HuH-7 (cell line): ENCODE measurements at regions not wholly inside any gene's neighbourhood (a gene's known extent, or its start where the extent isn't known, plus 50 kb on each side); places are given as distances from the start of the nearest gene placed in this dataset.
A peak's percentile ranks its signal among the peaks of the same experiment; 100 is the strongest.

ENCODE experiments used
- DNase-seq: peaks from one replicate; pipeline ENCODE4 v3.0.0; 2011; ENCODE audit warnings: low spot score

DNA sequence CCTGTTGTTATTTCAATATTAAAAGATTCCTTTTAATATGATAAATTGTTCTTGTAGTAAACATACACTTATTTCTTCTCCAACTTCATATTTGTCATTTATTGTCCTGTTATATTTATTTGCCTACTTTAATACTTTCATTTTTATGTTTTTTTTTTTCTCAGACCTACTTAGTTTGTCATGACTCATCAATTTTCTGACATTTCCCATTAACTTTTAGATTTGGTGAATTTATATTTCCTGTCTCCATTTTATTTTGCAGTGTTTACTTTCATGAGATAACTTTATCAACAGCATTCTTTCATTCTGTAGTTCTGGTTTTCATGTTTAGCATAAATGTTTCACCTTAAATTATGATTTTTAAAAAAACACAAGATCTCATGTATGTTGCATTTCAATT lies 788.7 kb downstream of the EFNA5 start:
- no peak for DNase-seq

DNA sequence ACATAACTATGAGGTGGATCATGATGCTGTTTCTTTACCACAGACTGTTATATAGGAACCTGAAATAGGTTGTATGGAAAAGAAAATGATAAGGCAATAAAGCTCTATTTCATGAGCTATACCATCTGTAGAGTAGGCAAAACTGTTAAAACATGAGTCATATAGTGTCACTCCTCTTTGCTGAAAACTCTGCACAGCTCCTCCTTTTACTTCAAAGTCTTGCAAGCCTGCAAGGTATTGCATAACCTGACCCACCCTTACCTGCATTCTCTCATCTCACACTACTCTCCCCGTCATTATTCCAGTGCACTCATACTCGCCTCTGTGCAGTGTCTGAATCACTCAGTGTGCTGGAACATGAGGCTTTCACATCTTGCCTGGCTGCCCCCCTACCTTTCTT lies 790.1 kb downstream of the EFNA5 start:
- DNase-seq: no peak

DNA sequence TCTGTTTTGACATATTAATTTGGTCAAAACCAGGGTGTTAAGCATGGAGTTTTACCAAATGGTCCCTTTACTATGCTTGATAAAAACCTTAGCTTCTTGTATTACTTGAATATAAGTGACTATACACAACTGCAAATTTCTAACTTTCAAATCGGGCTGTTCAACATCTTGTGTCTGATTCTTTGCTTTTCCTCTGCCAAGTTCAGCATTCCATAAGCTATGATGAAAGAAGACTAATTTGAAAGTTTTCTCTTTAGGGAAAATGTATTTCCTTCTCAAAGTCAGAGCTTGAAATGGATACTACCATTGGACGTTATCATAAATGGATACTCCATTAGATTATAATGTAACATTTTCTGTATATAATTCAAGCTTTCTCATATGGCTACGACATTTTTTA lies 792.9 kb downstream of the EFNA5 start:
- DNase-seq: no peak

DNA sequence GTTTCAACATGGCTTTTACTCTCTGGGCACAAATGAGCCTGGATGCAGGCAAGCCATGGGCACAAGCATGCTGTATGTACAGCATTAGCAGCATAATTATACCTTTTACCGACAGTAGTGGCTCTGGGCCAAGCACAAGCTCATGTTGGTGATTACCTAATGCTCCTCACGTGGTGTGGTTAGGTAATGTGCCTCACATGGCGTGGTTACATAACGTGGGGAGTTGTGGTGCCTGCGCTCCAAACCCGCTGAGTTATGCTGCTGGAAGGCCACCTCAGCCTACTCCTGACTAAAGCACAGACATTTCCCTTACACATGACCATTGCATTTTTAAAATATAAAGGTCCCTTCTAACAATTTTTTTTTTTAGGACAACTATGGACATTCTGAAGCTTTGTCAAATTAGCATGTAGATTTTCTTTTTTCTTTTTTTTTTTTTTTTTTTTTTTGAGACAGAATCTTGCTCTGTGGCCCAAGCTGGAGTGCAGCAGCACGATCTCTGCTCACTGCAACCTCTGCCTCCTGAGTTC lies 794.0 kb downstream of the EFNA5 start:
- DNase-seq: no peak

DNA sequence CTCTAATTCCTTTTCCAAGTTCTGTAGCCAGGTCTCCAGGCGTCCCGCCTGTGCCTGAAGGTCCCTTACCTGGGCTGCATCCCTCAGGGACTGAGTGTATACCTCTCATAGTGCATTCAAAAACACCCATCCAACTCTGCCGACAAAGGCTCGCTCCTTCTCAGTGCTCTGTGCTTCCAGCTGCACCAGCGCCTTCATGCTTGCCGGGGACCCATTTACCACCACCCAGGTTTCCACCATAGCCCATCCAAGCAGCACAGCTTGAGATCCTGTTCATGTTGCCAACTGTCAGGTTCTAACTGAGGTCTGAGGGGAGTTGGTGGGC lies 794.5 kb downstream of the EFNA5 start:
- no peak for DNase-seq

DNA sequence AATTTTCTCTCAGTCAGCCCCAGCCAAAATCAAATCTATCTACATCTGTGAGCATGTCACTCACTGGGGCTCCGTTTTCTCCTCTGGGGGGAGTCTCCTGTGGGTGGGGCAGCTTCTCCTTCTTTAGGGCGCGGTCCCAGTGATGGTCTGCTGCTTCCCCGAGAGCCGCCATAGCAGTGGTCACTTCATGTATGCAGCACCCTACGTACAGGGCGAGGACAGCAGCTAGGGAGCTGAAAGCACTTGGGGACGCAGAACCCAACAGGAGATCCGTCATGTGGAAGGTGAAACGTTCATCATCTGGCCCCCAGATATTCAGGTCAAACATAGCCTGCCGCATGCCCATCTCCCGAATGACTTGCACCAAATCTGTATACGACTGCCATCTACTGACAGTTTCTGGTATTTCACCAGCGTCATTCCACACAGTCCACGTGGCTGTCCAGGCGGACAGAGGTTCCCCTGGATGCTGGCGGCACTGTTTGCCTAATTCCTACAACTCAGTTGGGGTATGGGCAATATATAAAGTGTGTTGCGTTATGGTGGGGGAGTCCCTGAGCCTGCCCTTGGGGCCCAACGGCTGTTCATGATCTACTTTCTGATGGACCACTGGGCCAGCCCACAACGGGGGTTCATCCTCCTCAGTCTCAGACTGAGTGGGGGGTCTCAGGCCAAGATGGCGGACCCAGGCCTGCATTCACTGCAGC lies 795.0 kb downstream of the EFNA5 start:
- DNase-seq: peak; percentile 12

DNA sequence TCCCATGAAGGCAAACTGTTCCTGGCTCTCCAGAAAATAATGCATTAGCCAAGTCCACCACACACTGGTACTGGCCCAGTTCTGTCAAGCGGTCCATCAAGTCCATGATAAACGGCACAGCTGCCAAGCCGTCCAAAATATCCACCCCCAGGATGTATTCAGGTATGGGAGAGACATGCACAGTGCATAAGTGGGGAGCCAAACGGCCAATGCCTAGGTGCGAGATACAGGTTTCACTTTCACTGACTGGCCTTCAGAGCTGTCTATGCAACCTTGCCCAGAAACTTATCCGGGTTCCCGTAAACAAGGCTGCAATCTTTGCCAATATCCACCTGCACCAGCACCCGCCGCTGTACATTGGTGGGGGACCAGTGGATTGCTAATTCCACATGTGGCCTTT lies 795.8 kb downstream of the EFNA5 start:
- no peak for DNase-seq

DNA sequence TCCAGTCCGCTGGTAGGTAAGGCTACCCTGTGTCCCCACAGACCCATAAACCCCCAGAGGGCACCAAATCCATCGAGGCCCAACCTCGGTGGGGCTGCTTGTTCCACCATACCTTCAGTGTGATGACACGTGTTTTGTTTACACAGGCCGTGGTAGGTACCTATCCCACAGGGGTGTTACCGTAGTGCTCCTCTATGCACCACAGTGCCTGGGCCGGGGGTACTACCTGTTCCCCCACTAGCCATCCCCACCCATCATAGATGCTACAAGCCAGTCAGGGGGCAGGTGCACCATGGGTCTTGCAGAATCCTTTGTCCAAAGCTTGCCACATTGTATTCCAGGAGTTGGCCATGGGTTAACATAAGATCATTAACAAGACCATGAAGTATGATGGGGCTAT lies 796.2 kb downstream of the EFNA5 start:
- DNase-seq: no peak

DNA sequence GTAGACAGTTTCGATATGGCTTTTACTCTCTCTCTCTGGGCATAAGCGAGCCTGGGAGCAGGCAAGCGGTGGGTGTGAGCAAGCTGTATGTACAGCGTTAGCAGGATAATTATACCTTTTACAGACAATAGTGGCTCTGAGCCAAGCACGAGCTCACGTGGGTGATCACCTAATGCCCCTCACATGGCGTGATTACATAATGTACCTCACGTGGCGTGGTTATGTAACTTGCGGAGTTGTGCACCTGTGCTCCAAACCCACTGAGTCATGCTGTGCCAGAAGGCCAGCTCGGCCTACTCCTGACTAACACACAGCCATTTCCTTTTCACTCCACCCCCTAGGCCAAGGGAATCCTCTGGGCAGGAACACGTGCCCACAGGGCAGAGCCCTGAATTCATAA lies 797.2 kb downstream of the EFNA5 start:
- DNase-seq: no peak

DNA sequence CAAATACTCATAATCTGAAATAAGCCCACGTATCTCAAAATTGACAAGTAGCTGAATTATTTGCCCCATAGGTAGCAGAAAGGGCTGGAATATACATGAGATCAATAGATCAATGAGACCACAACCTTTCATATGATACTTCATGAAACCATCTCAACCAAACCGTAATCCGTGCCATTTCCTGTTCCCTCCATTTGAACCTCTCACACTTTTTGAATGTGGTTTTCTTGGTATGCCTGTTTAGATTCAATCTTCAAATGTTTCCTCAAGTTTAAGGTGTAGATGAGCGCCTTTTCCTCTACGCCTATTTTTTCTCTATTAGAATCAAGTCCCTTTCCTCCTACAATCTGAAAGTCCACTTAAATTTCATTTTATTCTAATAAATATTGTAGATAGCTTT lies 805.5 kb downstream of the EFNA5 start:
- DNase-seq: no peak

DNA sequence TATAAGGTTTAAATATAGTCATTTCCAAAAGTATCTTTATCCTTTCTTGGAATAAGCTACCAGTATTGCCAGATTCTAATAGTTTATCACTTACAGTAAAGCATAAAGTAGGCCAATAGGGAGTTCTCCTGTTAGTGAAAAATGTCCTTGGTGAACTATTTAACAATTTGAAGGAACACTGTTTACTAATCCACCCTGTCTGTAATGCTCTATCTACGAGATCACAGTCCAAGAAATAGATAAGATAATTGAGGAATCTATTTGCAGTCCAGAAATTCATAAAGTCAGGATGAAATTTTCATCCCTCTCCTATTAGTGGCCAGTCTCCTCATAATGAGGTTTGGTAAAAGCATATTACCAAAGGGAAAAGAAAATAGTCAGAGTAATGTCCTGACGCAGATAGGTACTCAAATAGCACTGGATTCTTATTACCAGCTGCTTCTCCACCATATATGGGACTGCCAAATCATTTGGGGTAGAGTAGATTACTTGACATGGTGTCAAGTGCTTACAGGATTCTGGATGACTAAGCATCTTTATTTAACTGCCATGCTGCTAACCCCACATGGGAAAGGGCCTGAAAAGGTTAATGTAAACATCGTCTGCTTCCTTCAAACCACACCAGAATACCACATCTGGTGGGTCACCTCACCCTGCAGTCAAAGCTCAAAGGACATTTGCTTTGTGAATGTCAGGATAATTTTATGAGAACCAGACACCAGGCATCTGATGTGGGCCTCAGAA lies 808.1 kb downstream of the EFNA5 start:
- no peak for DNase-seq

DNA sequence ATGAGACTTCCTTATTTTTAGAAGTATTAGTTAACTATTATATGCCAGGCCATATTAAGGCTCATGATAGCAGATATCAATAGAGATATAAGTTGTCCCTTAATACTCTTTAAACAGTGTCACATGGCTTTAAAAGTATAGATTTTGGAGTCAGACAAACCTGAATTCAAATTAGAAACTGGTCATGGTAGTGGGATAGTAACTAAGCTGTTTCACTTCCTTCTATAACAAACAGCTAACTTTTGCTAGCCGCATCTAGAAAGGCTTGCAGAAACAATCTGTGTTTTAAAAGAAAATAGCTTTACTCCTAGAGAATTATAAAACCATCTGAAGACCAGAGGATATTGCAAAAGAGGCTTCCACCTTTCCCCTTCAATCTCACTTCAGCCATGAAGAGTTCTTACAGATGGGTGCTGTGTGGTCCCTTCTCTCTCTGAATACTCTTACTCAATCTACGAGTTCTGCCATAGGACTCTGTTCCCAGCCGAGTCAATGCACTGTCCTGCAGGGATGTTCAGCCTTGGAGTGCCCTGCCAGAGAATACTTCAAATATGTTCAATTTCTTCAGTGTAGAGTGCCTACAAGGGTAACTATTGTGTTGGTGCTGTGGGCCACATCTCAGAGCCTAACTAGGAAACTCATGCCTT lies 810.2 kb downstream of the EFNA5 start:
- DNase-seq: no peak

DNA sequence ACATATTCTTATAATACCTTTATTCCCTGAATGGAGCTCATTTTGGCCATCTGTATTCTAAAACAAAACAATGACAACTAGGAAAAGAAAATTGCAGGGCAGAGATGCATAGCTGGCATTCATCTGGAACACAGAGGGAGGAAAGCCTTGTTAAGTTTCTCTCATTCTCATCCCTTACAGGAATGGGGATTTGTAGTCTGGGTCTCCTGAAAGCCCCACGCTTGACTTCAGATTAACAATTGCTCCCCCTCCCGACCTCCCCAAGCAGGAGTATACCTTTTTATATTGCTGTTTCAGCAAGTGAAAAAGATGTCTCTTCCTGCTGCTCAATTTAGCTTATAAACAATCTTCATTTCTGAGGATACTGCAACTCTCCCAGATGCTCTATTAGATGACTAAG lies 812.1 kb downstream of the EFNA5 start:
- DNase-seq: no peak

DNA sequence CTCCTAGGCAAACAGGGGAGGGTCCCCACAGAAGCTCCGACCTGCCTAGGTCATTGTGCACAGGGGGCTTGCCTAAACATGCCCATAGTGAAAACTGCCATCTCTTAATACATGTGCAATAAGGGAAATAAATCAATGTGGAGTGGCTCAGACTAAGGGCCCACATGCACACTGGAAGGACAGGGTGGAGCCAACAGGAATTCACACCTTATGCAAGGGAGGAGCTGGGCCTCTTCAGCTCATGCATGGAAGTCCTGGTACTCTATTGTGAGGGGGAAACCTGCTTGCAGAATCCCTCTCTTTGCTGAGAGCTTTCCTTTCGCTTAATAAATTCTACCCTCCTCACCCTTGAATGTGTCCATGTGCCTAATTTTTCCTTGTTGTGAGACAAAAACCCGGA lies 815.8 kb downstream of the EFNA5 start:
- DNase-seq: no peak

DNA sequence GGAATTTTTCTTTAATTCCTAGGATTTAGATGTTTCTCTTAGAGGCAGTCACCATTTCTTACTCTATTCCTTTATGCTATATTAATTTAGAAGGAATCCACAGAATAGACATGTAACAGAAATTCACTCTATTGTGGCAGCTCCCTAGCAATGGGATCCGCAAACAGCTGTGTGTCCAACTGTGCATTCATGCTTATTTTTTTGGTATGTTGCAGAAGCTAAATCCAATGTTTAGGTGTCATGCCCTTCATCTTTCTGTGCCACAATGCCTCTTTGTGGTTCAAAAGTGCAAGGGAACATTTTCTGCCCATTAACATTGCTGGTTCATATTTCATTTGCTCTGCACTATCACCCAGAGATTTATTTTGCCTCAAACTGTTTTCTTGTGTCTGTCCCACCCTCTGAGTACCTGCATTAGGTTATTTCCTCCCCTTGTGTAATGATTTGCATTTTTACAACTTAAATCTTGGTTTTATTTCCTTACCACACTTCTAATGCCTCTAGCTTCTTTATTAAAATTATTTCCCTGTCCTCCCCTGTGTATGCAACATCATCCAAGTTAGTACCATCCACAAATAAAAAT lies 816.5 kb downstream of the EFNA5 start:
- DNase-seq: no peak

DNA sequence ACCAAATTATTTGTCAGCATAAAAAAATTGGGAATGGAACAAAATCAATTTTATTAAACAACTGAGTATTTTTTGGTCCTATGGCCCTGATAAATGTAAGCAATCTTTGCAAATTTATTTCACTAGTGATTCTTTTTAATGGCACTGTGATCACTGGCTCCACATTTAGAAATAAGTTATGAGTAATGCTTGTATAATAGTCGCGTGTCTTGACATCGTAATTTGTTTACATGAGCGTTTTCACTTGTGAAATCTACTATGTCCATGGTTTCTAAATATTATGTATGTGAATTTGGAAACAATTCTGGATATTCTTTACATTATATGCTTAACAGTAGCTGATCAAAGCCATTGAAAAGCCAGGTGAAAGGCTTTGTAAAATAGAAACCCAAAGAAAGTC lies 817.5 kb downstream of the EFNA5 start:
- no peak for DNase-seq

DNA sequence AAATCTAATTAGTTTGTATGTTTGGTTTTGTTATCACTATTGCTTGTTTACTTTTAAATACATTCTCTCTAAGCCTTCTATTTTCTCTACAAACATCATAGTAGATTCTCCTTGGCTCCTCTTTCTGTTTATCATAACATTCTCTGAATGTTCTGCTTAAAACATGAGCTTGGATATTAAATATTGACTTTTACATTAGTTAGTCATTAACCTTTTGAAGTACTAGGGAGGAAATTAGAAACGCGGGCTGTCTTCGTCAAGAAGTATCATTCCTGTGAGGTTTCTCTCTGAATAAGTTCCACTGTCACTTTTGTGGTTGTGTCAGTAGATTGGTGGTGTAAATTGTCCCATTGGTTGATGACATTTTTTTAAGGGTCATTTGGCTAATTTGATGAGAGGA lies 821.5 kb downstream of the EFNA5 start:
- no peak for DNase-seq

DNA sequence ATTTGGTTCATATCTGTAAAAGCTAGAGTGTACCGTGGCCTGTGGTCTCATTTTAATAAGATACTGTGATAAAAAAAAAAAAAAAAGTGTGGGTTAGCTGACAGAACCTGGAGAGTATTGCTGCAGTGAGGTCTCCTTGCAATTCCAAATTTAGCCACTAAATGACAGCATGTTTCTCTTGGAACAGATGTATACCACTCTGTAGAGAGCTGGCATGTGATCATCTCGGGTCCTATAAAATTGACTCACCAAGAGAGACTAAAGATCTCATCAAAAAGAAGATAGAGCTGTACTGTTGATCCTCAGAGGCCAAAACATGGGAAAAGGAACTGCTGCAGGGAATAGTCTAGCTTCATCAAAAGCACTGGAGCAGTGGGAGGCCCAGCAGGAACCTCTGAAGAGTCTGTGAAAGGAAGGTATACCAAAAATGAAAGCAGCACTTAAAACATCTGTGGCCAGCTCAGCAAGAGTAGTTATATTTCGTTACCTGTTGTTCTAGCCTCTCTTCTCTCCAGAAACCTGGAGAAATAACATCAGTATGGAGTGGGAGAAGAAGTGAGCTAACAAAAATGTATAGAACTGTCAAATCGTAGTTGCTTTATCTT lies 826.8 kb downstream of the EFNA5 start:
- no peak for DNase-seq

DNA sequence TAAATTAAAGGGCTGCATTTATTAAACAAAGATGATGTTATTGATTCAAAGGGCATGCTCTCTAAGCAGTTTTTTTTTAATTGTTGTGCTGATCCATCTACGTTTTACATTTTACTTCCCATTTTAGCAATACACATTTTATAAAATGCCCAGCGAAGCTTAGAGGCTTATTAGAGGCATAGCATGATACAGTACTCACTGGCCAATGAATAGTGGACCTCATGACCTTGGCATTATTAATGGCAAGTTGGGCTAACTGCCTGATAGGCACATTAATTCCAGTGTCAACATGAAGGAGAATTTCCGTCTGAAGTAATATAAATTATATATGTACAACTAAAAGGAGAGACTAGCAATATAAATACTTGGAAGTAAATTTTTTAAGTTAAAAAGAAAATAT lies 837.2 kb downstream of the EFNA5 start:
- DNase-seq: no peak

DNA sequence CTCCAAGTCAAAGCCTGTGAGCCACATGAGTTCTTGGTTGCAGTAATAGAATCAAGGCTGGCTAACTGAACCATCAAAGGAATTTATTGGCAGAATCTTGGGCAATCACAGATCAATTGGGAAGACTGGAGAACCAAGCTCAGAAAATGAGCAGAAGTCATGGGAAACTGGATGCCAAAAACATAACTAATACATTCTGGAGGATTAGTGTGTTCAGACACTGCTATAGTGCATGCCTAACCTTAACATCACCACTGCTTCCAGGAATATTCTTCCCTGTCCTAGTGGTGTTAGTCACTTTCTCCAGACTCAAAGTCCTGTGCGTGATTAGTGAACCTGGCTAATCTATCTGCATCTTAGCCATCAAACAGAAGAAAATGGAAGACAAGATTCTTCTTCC lies 843.7 kb downstream of the EFNA5 start:
- no peak for DNase-seq

DNA sequence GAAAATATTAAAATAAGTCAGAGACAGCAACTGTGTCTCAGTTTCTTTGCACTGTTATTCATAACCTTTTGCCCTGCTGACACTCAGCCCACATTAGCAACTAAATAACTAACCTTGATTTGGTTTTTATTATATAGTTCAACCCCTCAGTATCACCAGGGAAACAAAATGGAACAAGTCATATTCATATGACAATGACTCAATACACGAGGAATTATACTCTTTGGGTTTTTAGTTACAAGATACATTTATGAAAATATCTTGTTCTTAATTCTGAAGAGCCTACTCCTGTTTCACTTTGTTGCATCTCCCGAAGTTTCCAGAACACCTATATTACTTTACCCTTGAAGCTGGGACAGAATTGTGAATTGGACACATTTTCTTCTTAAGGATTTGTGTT lies 845.4 kb downstream of the EFNA5 start:
- no peak for DNase-seq

DNA sequence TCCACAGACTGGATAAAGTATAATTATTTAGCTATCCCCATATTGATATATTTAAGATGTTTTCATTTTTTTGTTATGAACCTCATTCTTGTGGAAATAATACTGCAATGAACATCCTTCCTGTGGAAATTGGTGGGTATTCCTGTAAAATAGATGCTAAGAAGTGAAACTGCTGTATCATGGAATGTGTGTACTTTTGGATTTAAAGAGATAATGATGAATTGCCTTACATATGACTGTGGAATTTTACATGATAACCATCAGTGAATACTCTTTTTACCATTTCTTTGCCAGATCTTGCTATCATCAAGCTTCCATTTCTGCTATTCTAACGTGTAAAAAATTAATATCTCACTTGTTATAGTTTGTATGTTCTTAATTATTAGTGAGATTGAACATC lies 847.9 kb downstream of the EFNA5 start:
- no peak for DNase-seq

DNA sequence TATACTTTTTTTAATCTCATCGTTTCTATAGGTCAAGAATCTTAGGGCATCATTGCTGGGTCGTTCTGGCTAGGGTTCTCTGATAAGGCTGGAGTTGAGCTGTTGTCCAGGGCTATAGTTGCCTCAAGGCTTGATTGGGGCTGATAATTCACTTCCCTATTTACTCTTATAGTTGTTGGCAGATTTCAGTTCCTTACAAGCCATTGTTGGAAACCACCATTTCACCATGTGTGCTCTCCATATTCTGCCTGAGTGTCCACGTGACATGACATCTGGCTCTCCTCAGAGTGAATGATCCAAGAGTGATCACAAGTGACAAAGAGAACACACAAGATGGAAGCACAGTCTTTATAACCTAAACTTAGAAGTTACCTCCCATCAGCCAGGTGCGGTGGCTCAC lies 852.2 kb downstream of the EFNA5 start:
- DNase-seq: no peak
